T47D (cell line): ENCODE measurements at regions not wholly inside any gene's neighbourhood (a gene's known extent, or its start where the extent isn't known, plus 50 kb on each side); places are given as distances from the start of the nearest gene placed in this dataset.
"Not testable (repeated sequence)": the region's sequence is repeated elsewhere in the genome, so short reads cannot be mapped to it uniquely, and the experiment has no call there.

Experiments used
- DNase-seq, 2 experiments: peaks; one replicate each; pipeline versions ENCODE4 v3.0.0 to v3.0.0-alpha.2; 2011 to 2012; ENCODE audit warnings: low read depth in 1 of 2, low spot score in 1 of 2
- JUND ChIP-seq: IDR thresholded peaks from 2 replicates; pipeline ENCODE4 v1.6.1; 2012; ENCODE audit warnings: low read depth
- in situ Hi-C: cut with HindIII; loops from 2 replicates; pipeline ENCODE4 v1.10.0; 2016; ENCODE audit warnings: low sequenced_read_pairs, low pct_unique_long_range_greater_than_20kb

GRCh38 chr7:57740126-57740525, 290.1 kb downstream of the ZNF716 start:
- DNase-seq, in situ Hi-C loops: not testable (repeated sequence)

DNA sequence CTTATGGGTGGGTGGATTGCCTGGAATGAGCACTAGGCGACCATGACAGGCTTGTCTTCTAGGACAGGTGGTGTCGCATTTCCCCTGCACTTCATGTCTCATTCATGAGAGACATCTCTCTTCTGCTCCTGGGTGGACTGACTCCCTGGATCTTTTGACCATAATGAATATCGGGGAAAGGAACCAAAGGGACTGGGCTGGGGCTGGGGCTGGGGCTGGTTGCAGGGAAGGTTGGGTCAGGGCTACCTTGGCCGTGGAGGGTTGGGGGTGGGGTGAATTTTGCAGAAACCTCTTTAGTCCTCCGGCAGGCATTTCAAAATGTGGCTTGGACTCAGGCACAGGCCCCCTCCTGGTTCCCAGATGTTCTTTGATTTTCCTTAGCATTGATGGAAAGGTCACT, 319.2 kb downstream of the ZNF716 start:
- DNase-seq: no peak
- in situ Hi-C loops: no loop called here

DNA sequence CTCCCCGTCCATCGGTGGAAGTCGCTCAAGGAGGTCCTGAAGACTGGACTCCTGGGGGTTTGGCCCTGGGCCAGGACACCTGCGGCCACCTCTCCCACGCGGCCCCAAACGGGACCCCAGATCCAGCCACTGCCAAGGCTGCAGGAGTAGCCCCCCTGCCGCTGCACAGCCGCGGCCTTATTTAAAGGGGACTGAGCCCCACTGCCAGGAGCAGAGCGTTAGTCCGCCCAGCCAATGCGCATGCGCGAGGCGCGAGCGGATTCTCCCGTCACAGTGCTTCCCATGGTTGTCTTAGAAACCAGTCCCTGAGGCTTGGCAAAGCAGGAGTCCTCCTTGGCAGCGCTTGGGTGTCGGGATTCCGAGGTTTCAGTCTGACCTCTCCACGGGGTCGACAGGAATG, 320.0 kb downstream of the ZNF716 start:
- in situ Hi-C loops: no loop called here
- no peak for DNase-seq
- TF ChIP-seq JUND: no peak

More for the DNA sequence above, 319.2 kb downstream of the ZNF716 start:
- no peak for TF ChIP-seq JUND

- TF ChIP-seq JUND: no peak
- DNase-seq: no peak
- in situ Hi-C loops: no loop called here
Observed at GRCh38 chr7:57772126-57772924, 322.3 kb downstream of the ZNF716 start.

- in situ Hi-C loops: no loop called here
- no peak for TF ChIP-seq JUND
Observed at GRCh38 chr7:57774300-57774699, 324.3 kb downstream of the ZNF716 start.

GRCh38 chr7:57775396-57776088, 325.6 kb downstream of the ZNF716 start:
- in situ Hi-C loops: no loop called here
- TF ChIP-seq JUND: no peak
- DNase-seq: no peak

More at GRCh38 chr7:57774300-57774699, 324.3 kb downstream of the ZNF716 start:
- no peak for DNase-seq

DNA sequence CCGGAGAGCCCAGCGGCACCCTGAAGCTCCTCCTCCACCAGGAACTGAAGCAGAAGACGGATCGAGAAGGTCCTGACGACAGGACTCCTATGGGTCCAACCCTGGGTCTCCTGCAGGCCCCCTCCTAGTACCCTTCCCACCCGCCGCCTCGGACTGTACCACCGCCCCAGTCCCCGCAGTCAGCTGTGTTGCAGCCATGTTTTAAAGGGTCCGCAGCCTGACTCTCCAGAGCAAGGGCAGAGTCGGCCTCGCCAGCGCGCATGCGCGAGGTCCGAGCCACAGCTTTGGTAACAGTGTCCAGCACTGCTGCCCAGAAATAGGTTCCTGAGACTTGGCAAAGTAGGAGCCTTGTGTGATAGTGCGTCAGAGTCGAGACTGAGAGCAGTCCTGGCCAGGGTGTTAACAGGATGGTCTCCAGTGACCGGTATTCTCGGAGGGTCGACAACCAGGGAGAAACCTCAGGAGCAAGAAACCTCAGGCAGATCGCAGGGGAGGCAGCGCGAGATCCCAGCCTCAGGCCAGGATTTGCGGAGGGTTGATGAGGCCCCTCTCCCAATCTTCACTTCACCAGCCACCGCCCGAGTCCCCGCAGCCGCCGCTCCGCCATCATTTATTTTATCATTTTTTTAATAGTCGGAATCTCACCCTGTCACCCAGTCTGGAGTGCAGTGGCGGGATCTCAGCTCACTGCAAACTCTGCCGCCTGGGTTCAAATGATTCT, 326.3 kb downstream of the ZNF716 start:
- peak; percentile 62 to 66 for DNase-seq
- in situ Hi-C loops: not testable (repeated sequence)

DNA sequence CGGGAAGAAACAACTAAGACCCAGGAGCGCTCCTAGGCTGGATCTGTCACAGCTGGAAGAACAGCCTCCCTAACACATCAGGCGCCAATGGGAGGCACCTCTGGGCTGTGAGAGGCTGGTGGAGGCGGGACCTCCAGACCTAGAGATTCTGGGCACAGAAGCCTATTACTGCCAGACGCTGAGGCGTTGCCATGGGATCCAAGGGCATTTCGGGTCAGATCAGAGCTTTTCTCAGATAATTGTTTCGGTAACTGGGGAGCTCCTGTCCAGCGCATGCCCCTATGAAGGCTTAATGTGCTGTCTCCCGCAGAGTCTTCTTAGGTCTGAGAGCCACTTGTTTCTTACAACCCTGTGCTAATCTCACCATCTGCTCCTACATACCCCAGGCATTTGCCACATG, 339.2 kb downstream of the ZNF716 start:
- in situ Hi-C loops: no loop called here
- no peak for DNase-seq
- no peak for TF ChIP-seq JUND

DNA sequence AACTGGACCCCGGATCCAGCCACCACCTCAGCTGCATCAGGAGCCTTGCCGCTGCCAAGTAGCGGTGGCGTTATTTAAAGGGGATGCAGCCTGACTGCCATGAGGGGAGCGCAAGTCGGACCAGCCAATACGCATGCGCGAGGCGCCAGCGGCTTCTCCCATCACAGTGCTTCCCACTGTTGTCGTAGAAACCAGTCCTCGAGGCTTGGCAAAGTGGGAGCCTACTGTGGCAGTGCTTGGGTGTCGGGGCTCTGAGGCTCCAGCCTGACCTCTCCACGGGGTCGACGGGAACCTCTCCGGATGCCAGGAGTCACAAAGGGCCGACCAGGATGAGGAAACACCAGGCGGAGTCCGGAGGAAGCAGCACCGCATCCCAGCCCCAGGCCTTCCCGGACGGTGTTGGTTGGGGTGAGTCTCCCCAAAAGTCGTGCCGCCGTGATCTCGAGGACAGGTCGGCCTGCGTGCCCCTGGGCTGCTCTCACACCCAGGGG, 369.6 kb downstream of the ZNF716 start:
- in situ Hi-C loops: no loop called here
- no peak for TF ChIP-seq JUND
- no peak for DNase-seq

- DNase-seq: no peak
- TF ChIP-seq JUND: no peak
- in situ Hi-C loops: no loop called here
Observed at GRCh38 chr7:57820477-57820876, 370.5 kb downstream of the ZNF716 start.

GRCh38 chr7:57821438-57822382, 371.7 kb downstream of the ZNF716 start:
- in situ Hi-C loops: no loop called here
- no peak for TF ChIP-seq JUND
- peak in 1 of 2 experiments; percentile 23 for DNase-seq

DNA sequence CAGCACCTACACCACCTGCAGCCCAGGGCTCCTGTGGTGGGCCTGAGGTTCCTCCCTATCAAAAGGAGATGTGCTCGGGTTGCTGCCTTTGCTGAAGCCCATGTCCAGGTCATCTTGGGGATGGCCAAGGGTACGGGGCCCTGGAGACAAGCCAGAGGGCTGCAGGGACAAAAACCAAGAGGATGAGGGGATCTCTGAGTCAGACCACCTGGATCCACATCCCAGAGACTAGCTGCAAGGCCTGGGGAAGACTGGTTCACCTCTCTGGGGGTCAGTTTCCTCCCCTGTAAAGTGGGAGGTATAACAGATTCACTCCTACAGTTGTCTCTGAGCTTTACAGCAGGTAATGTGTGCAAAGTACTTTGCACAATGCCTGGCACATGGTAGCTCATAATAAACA, 376.6 kb downstream of the ZNF716 start:
- in situ Hi-C loops: not testable (repeated sequence)

GRCh38 chr7:57835161-57835560, 385.2 kb downstream of the ZNF716 start:
- DNase-seq, in situ Hi-C loops: not testable (repeated sequence)

More for the DNA sequence above, 376.6 kb downstream of the ZNF716 start:
- DNase-seq: not testable (repeated sequence)

- DNase-seq, in situ Hi-C loops: not testable (repeated sequence)
Observed at GRCh38 chr7:57839152-57839551, 389.2 kb downstream of the ZNF716 start.
